ENCODE measurements at regions not wholly inside any gene's neighbourhood (a gene's known extent, or its start where the extent isn't known, plus 50 kb on each side); places are given as distances from the start of the nearest gene placed in this dataset.

GRCh38 chr10:81792729-81793128 lies 82.3 kb upstream of the NRG3 start:
- DNase-seq (ENCODE audit: low spot score): no peak

GRCh38 chr10:81806842-81807241 lies 68.2 kb upstream of the NRG3 start:
- no peak for DNase-seq (ENCODE audit: low spot score)

GRCh38 chr10:81814842-81815241 lies 60.2 kb upstream of the NRG3 start:
- DNase-seq (ENCODE audit: low spot score): no peak

- no peak for DNase-seq (ENCODE audit: low spot score)
These were observed 57.3 kb upstream of the NRG3 start for GRCh38 chr10:81817596-81818170.

GRCh38 chr10:81820418-81820817 lies 54.6 kb upstream of the NRG3 start:
- DNase-seq (ENCODE audit: low spot score): no peak
